Uterus (tissue), 3 donors: ENCODE measurements at regions not wholly inside any gene's neighbourhood (a gene's known extent, or its start where the extent isn't known, plus 50 kb on each side); places are given as distances from the start of the nearest gene placed in this dataset.

Experiments
- DNase-seq, 2 donors: peaks; one replicate each; pipeline ENCODE4 v3.0.0-alpha.2; 2019 to 2020
- H3K27ac ChIP-seq, 2 donors: fragments of 200-600 bp; sonication (generic); 1 replicate in 1 of 2; 2 replicates in 1 of 2; pipeline ENCODE4 v1.5.1; 2016 to 2018
- H3K27me3 ChIP-seq, 2 donors: fragments of 200-600 bp; sonication (generic); one replicate each; pipeline ENCODE4 v1.5.1; 2018 to 2019; ENCODE audit warnings: control low read depth in 1 of 2
- H3K36me3 ChIP-seq, 2 donors: fragments of 200-600 bp; sonication (generic); one replicate each; pipeline ENCODE4 v1.5.1; 2019; ENCODE audit warnings: control low read depth in 1 of 2
- H3K4me1 ChIP-seq, 2 donors: fragments of 200-600 bp; sonication (generic); one replicate each; pipeline ENCODE4 v1.5.1; 2018 to 2019; ENCODE audit warnings: control low read depth in 1 of 2
- H3K4me3 ChIP-seq, 2 donors: fragments of 200-600 bp; sonication (generic); 1 replicate in 1 of 2; 2 replicates in 1 of 2; pipeline ENCODE4 v1.5.1; 2018 to 2019; ENCODE audit warnings: mild to moderate bottlenecking in 1 of 2
- H3K9me3 ChIP-seq, 2 donors: fragments of 200-600 bp; sonication (generic); one replicate each; pipeline ENCODE4 v1.5.1; 2019; ENCODE audit warnings: control low read depth in 1 of 2
- CTCF ChIP-seq, 4 experiments: fragments of 200-600 bp in 2 of 4; fragments of 450-650 bp in 2 of 4; sonication (generic) in 2 of 4; IDR thresholded peaks; one replicate each; pipeline ENCODE4 v1.5.1; 2016 to 2019; ENCODE audit warnings: antibody characterized with exemption in 4 of 4, mild to moderate bottlenecking in 2 of 4, moderate library complexity in 1 of 4
- POLR2A ChIP-seq, 2 donors: fragments of 450-650 bp; IDR thresholded peaks; one replicate each; pipeline ENCODE4 v1.6.1; 2016; ENCODE audit warnings: antibody characterized with exemption in 2 of 2, mild to moderate bottlenecking in 1 of 2, moderate library complexity in 1 of 2
- intact Hi-C: fragments of 100-400 bp; cut with DNase I; formaldehyde crosslinking; loops from one replicate; pipeline ENCODE4 v1.15.1; 2023; ENCODE audit warnings: low total_unique reads
- donor health status: DM: yes; HTN: yes; CAD: no.

DNA sequence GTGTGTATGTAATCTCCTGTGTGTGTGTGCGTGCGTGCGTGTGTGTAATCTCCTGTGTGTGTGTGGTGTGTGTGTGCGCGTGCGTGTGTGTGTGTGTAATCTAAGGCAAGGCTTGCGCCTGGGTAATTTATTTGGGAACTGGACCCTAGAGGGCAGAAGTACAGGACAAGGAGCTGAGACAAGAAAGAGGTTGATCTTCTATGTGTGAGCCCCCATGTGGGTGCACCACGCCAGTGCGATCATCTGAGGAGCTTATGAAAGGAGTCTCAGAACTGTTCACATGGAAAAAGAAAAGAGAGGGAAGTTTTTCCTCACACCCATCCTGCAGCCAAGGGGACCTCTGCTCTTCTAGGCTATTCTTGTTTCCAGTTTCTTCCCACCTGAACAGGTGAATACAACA lies 220.1 kb upstream of the GGTLC1 start:
- H3K36me3 ChIP-seq = no peaks in the 10 kb centered on the region

DNA sequence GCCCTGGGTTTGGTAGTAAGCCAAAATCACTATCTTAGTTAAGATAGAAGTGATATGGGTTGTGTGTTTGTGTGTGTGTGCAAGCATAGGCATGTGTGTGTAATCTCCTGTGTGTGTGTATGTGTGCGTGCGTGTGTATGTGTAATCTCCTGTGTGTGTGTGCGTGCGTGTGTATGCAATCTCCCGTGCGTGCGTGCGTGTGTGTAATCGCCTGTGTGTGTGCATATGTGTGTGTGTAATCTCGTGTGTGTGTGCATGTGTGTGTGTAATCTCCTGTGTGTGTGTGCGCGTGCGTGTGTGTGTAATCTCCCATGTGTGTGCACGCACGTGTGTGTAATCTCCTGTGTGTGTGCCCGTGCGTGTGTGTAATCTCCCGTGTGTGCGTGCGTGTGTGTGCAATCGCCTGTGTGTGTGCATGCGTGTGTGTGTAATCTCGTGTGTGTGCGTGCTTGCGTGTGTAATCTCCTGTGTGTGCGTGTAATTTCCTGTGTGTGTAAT lies 219.3 kb upstream of the GGTLC1 start:
- DNase-seq = no peak
- Histone ChIP-seq H3K27ac (no peak overlapping the region), H3K27me3 (no peaks in the 10 kb centered on the region), H3K4me1 (no peaks in the 10 kb centered on the region), H3K36me3 (no peaks in the 10 kb centered on the region), H3K4me3 (no peak overlapping the region), H3K9me3 (no peaks in the 10 kb centered on the region)
- intact Hi-C loops = no loop called here
- TF ChIP-seq CTCF (IDR thresholded peaks at IDR 0.05) (no peak), POLR2A (IDR thresholded peaks at IDR 0.05) (no peak)

More for the DNA sequence above, 220.1 kb upstream of the GGTLC1 start:
- Histone ChIP-seq H3K27ac (no peak overlapping the region), H3K4me3 (no peak overlapping the region), H3K27me3 (no peaks in the 10 kb centered on the region), H3K9me3 (no peaks in the 10 kb centered on the region), H3K4me1 (no peaks in the 10 kb centered on the region)
- intact Hi-C loops = no loop called here
- TF ChIP-seq POLR2A (IDR thresholded peaks at IDR 0.05) (no peak), CTCF (IDR thresholded peaks at IDR 0.05) (no peak)
- no peak for DNase-seq

DNA sequence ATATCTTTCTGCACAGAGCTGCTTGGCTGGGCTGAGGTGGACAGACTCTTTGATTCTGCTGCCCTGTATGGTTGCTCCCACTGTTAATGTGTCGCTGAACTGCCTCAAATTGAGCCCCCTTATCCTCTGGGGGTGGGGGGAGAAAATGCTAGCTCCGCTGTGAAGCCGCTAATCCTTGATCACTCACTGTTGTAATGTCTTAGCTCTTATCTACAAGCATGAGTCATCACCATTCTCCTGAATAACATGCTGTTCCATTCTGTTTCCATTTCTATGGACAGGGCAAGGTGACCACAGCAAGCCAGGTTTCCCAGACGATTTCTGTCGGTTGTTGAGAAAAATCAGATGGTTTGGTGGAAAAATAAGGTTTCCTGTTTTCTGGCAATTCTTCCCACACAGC lies 218.4 kb upstream of the GGTLC1 start:
- no peaks in the 10 kb centered on the region for H3K4me1 ChIP-seq
- H3K9me3 ChIP-seq = no peaks in the 10 kb centered on the region
- DNase-seq = no peak
- H3K27me3 ChIP-seq = no peaks in the 10 kb centered on the region
- no peak overlapping the region for H3K27ac ChIP-seq
- intact Hi-C loops = no loop called here
- no peak overlapping the region for H3K4me3 ChIP-seq
- no peak for TF ChIP-seq CTCF (IDR thresholded peaks at IDR 0.05)
- TF ChIP-seq POLR2A (IDR thresholded peaks at IDR 0.05) = no peak
- H3K36me3 ChIP-seq = no peaks in the 10 kb centered on the region

GRCh38 chr20:24203526-24204183 lies 215.1 kb upstream of the GGTLC1 start:
- H3K4me3 ChIP-seq = no peak overlapping the region
- DNase-seq = no peak
- no peaks in the 10 kb centered on the region for H3K9me3 ChIP-seq
- TF ChIP-seq CTCF (IDR thresholded peaks at IDR 0.05) (no peak), POLR2A (IDR thresholded peaks at IDR 0.05) (no peak)
- no peaks in the 10 kb centered on the region for H3K4me1 ChIP-seq
- H3K36me3 ChIP-seq = no peaks in the 10 kb centered on the region
- intact Hi-C loops = no loop called here
- H3K27me3 ChIP-seq = no peaks in the 10 kb centered on the region
- H3K27ac ChIP-seq = no peak overlapping the region

GRCh38 chr20:24199501-24199900 lies 210.9 kb upstream of the GGTLC1 start:
- DNase-seq = no peak
- no peak overlapping the region for H3K4me3 ChIP-seq
- no peaks in the 10 kb centered on the region for H3K36me3 ChIP-seq
- H3K27ac ChIP-seq = no peak overlapping the region
- TF ChIP-seq POLR2A (IDR thresholded peaks at IDR 0.05) (no peak), CTCF (IDR thresholded peaks at IDR 0.05) (no peak)
- intact Hi-C loops = no loop called here
- no peaks in the 10 kb centered on the region for H3K4me1 ChIP-seq
- no peaks in the 10 kb centered on the region for H3K9me3 ChIP-seq
- no peaks in the 10 kb centered on the region for H3K27me3 ChIP-seq
